Cardiac fibroblast (primary cell): ENCODE measurements at regions not wholly inside any gene's neighbourhood (a gene's known extent, or its start where the extent isn't known, plus 50 kb on each side); places are given as distances from the start of the nearest gene placed in this dataset.

Experiments
- DNase-seq, 2 donors: peaks; one replicate each; pipeline versions ENCODE4 v3.0.0 to v3.0.0-alpha.2; 2010; ENCODE audit warnings: low read depth in 2 of 2
- H3K4me3 ChIP-seq, 2 donors: replicated peaks in 1 of 2; 1 replicate in 1 of 2; 2 replicates in 1 of 2; pipeline ENCODE4 v1.5.1; 2011; ENCODE audit warnings: low read depth in 2 of 2, low read length in 2 of 2, mild to moderate bottlenecking in 2 of 2, moderate library complexity in 1 of 2
- CTCF ChIP-seq: IDR thresholded peaks from one replicate; pipeline ENCODE4 v1.5.1; 2011; ENCODE audit warnings: low read depth, mild to moderate bottlenecking, low read length, inconsistent platforms

GRCh38 chr14:83007641-83008225 lies 1474.1 kb upstream of the SEL1L start:
- H3K4me3 ChIP-seq: no peak overlapping the region
- no peak for DNase-seq
- TF ChIP-seq CTCF: no peak

GRCh38 chr14:83017296-83017695 lies 1483.6 kb upstream of the SEL1L start:
- H3K4me3 ChIP-seq: no peak overlapping the region
- DNase-seq: no peak
- TF ChIP-seq CTCF: no peak

DNA sequence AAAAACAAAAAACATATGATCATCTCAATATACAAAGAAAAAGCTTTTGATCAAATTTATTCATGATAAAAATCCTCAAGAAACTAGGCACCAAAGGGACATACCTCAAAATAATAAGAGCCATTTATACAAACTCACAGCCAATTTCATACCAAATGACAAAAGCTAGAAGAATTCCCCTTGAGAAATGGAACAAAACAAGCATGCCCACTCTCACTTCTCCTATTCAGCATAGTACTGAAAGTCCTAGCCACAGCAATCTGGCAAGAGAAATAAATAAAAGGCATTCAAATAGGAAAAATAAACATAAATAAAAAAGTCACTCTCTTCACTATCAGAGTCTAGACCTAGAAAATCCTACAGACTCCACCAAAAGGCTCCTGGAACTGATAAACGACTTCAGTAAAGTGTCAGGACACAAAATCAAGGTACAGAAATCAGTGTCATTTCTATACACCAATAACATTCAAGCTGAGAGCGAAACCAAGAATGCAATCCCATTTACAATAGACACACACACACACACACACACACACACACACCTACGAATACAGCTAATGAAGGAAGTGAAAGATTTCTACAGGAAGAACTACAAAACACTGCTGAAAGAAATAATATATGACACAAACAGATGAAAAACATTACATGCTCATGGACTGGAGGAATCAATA lies 1486.2 kb upstream of the SEL1L start:
- no peak for TF ChIP-seq CTCF
- no peak for DNase-seq
- no peak overlapping the region for H3K4me3 ChIP-seq

GRCh38 chr14:83021323-83021722 lies 1487.7 kb upstream of the SEL1L start:
- no peak overlapping the region for H3K4me3 ChIP-seq
- no peak for DNase-seq
- TF ChIP-seq CTCF: no peak

DNA sequence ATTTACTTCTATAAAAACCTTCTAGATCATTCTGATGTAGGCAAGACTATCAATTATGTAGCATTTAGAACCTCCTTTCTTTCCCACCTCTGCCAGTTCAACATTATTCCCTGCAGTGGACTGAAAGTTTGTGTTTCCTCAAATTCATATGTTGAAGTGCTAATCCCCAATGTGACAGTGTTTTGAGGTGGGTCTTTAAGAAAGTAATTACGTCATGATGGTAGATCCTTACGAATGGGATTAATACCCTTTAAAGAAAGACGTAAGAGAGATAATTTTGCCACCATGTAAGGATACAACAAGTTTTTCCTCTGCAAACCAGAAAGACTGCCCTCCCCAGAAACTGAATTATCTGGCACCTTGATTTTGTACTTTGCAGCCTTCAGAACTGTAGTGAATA lies 1489.7 kb upstream of the SEL1L start:
- DNase-seq: no peak
- no peak overlapping the region for H3K4me3 ChIP-seq
- no peak for TF ChIP-seq CTCF

- no peak for TF ChIP-seq CTCF
- no peak for DNase-seq
- no peak overlapping the region for H3K4me3 ChIP-seq
Observed at GRCh38 chr14:83041224-83041623, 1507.6 kb upstream of the SEL1L start.

DNA sequence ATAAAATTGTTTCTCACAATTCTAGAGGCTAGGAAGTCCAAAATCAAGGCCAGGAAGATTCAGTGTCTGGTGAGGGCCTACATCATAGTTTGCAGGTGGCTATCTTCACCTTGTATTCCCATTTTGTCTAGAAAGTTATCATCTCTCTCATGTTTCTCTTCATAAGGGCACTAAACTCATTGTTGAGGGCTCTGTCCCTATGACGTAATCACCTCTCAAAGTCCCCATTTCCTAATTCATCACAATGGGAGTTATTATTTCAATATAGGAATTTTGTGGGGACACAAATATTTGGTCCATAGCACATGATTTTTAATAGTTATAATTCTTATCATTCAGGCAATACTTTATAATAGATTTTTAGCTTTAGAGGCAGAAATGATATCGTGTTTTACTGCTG lies 1509.2 kb upstream of the SEL1L start:
- no peak for DNase-seq
- TF ChIP-seq CTCF: no peak

More for the DNA sequence above, 1509.2 kb upstream of the SEL1L start:
- H3K4me3 ChIP-seq: no peak overlapping the region
